Dendritic cell treated with granulocyte-macrophage colony-stimulating factor and Interleukin-4, amounts not matched to agents 40 ng/mL and 50 ng/mL, for 4 days (primary cell): ENCODE measurements at regions not wholly inside any gene's neighbourhood (a gene's known extent, or its start where the extent isn't known, plus 50 kb on each side); places are given as distances from the start of the nearest gene placed in this dataset.

Source experiments
- H3K27ac Mint-ChIP-seq: one replicate; pipeline ENCODE4 v1.8.0; 2022; ENCODE audit warnings: mild to moderate bottlenecking, mixed read lengths
- H3K27me3 Mint-ChIP-seq: one replicate; pipeline ENCODE4 v1.8.0; 2022; ENCODE audit warnings: mild to moderate bottlenecking, mixed read lengths
- H3K36me3 Mint-ChIP-seq: one replicate; pipeline ENCODE4 v1.8.0; 2022; ENCODE audit warnings: low read depth, mixed read lengths
- H3K4me1 Mint-ChIP-seq: one replicate; pipeline ENCODE4 v1.8.0; 2022; ENCODE audit warnings: low read depth, mixed read lengths
- H3K4me3 Mint-ChIP-seq: one replicate; pipeline ENCODE4 v1.8.0; 2022; ENCODE audit warnings: mild to moderate bottlenecking, moderate library complexity, mixed read lengths
- H3K9me3 Mint-ChIP-seq: one replicate; pipeline ENCODE4 v1.8.0; 2022; ENCODE audit warnings: mixed read lengths
- intact Hi-C: fragments of 100-400 bp; cut with micrococcal nuclease; formaldehyde crosslinking; loops from one replicate; pipeline ENCODE4 v1.15.0; 2022

- no peaks in the 10 kb centered on the region for H3K4me1 Mint-ChIP-seq
- H3K4me3 Mint-ChIP-seq: no peak overlapping the region
- no peak overlapping the region for H3K27ac Mint-ChIP-seq
- H3K36me3 Mint-ChIP-seq: no peaks in the 10 kb centered on the region
- intact Hi-C loops: no loop called here
- no peaks in the 10 kb centered on the region for H3K9me3 Mint-ChIP-seq
- H3K27me3 Mint-ChIP-seq: peaks cover 6% of the 10 kb centered on the region
Measured at GRCh38 chr17:13333661-13334060, 268.1 kb downstream of the HS3ST3A1 start.

DNA sequence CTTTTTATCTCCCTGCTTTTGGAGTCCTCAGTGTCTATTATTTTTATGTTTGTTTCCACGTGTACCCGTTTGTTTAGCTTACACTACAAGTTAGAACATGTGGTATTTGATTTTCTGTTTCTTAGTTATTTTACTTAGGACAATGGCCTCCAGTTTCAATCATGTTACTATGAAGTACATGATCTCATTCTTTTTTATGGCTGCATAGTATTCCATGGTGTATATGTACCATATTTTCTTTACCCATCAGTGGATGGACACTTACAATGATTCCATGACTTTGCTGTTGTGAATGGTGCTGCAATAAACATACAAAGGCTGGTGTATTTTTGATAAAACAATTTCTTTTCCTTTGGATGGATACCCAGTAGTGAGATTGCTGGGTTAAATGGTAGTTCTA is 269.5 kb downstream of the HS3ST3A1 start:
- no peak overlapping the region for H3K4me3 Mint-ChIP-seq
- intact Hi-C loops: no loop called here
- no peak overlapping the region for H3K27ac Mint-ChIP-seq
- no peaks in the 10 kb centered on the region for H3K4me1 Mint-ChIP-seq
- H3K9me3 Mint-ChIP-seq: no peaks in the 10 kb centered on the region
- H3K27me3 Mint-ChIP-seq: peaks cover 2% of the 10 kb centered on the region
- no peaks in the 10 kb centered on the region for H3K36me3 Mint-ChIP-seq

DNA sequence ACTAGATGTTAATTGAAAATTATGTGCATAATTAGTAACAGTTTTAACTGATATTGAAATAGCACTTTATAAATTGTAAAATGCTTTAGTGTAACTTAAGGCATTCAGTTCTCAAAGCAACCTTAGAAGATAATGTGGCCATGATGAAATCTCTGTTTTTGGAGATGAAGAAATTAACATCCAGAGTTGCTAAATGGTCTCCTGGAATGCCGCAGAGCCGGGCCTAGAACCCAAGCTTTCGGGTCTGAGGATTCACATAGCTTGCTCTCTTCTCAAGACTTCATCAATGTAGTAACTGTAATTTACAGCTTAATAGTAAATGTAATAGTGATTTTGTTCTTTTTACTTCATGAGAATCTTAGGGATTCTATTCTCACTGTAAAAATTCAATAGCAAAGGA is 272.3 kb downstream of the HS3ST3A1 start:
- H3K4me3 Mint-ChIP-seq: no peak overlapping the region
- H3K27ac Mint-ChIP-seq: no peak overlapping the region
- no peaks in the 10 kb centered on the region for H3K9me3 Mint-ChIP-seq
- intact Hi-C loops: no loop called here
- H3K27me3 Mint-ChIP-seq: peaks cover 2% of the 10 kb centered on the region
- no peaks in the 10 kb centered on the region for H3K4me1 Mint-ChIP-seq
- H3K36me3 Mint-ChIP-seq: no peaks in the 10 kb centered on the region

DNA sequence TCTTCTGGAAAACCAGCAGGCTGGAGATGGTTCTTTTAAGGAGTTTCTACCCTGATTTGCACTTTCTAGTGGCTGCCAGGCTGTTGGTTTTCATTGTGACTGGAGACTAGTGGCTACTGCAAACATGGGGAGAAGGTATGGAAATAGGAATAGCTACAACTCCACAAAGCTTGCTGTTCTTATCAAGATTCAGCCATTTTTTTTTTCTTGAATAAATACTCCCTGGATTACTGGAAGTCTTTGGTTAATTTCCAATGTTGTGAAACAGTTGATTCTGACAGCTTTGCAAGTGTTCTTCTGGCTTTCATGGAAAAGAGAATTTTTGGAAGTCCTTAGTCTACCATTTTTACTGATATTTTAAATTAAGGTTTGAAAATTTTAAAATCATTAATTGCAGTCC is 277.7 kb downstream of the HS3ST3A1 start:
- Mint-ChIP-seq H3K27me3 (no peaks in the 10 kb centered on the region), H3K36me3 (no peaks in the 10 kb centered on the region), H3K4me3 (no peak overlapping the region), H3K4me1 (no peaks in the 10 kb centered on the region), H3K27ac (no peak overlapping the region), H3K9me3 (no peaks in the 10 kb centered on the region)
- intact Hi-C loops: no loop called here

DNA sequence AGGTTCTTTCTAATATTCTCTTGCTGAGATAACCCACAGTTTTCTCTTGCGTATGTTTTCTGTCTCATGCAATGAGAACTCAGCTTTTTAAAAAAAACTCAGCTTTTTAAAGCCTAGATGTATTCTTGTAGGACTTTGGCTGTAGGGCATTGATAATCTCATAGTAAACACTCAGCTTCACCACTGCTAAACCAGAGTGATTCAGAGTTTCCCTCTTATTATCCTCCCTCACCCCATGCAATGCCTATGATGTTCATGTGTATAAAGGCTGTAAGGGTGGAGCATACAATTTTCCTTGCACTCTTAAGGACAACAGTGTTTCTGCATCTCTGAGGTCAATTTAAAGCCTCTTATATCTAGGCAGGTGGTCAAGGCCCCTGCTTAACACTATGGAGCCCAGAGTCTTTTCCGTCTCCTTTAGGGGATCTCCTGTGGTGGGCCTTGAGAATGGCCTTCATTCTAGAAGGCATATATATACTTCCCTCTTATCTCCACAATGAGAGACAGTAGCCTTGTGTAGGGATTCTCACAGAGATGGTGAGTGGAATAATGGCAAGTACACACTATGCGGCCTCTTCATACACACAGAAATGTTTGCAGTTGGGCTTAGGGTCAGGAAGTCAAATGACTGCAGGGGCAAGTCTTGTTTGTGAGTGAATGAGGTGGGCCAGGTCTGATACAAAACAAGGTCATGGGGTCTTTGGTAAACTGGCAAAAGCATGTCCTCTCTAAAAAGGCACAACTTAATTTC is 279.6 kb downstream of the HS3ST3A1 start:
- Mint-ChIP-seq H3K27ac (no peak overlapping the region), H3K4me1 (no peaks in the 10 kb centered on the region), H3K9me3 (no peaks in the 10 kb centered on the region), H3K4me3 (no peak overlapping the region), H3K36me3 (no peaks in the 10 kb centered on the region), H3K27me3 (no peaks in the 10 kb centered on the region)
- intact Hi-C loops: no loop called here

DNA sequence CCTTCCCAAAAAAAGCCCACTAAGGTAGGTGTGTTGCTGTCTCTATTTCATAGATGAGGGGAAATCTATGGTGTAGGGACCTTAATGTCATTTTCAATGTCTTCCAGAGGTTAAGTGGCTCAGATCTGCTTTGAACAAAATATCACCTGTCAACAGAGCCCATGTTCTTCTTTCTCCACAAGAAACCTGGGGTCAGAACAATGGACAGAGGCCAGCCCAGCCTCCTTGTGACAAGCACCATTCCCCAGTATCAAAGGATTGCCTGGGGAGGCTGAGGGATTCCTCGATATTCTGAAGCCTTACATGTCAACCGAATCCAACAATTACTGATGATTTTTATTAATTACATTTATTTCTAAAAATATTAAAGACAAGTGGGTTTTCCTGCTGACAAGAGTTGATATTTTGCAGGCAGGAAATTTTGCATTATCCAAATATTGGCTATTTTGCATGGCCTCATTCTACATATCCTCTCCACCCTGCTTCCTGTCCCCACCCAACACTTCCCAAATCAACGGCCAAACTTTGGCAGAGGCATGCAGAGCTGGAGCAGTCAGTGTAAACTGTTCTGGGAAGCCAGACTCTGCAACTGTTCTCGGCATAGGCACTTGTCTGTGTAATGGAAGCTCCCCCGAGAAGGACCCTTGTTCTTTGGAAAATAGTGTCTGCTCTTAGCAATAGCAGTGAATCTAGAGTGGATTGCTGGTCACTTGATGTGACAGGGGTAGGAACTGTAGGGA is 281.5 kb downstream of the HS3ST3A1 start:
- H3K36me3 Mint-ChIP-seq: no peaks in the 10 kb centered on the region
- no peak overlapping the region for H3K4me3 Mint-ChIP-seq
- no peaks in the 10 kb centered on the region for H3K9me3 Mint-ChIP-seq
- no peaks in the 10 kb centered on the region for H3K27me3 Mint-ChIP-seq
- intact Hi-C loops: no loop called here
- no peak overlapping the region for H3K27ac Mint-ChIP-seq
- H3K4me1 Mint-ChIP-seq: no peaks in the 10 kb centered on the region

DNA sequence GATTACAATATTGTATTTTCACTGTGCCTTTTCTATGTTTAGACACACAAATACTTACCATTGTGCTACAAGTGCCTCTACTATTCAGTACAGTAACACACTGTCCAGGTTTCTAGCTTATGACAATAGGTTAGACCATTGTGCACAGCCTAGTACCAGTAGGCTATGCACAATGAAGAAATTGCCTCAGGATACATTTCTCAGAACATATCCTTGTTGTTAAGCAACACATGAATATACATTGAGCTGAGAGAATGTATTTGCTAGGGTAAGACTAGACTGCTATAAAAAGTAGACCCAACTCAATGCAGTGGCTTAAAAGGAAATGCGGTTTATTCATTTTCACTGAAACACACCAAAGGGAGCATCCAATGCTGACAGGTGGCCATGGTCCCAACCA is 285.1 kb downstream of the HS3ST3A1 start:
- intact Hi-C loops: no loop called here
- Mint-ChIP-seq H3K4me1 (no peaks in the 10 kb centered on the region), H3K27ac (no peak overlapping the region), H3K4me3 (no peak overlapping the region), H3K9me3 (no peaks in the 10 kb centered on the region), H3K27me3 (no peaks in the 10 kb centered on the region), H3K36me3 (no peaks in the 10 kb centered on the region)

GRCh38 chr17:13311306-13311705 is 290.4 kb downstream of the HS3ST3A1 start:
- intact Hi-C loops: no loop called here
- no peak overlapping the region for H3K27ac Mint-ChIP-seq
- H3K9me3 Mint-ChIP-seq: peaks cover 18% of the 10 kb centered on the region
- no peaks in the 10 kb centered on the region for H3K27me3 Mint-ChIP-seq
- no peaks in the 10 kb centered on the region for H3K4me1 Mint-ChIP-seq
- H3K36me3 Mint-ChIP-seq: no peaks in the 10 kb centered on the region
- H3K4me3 Mint-ChIP-seq: no peak overlapping the region

DNA sequence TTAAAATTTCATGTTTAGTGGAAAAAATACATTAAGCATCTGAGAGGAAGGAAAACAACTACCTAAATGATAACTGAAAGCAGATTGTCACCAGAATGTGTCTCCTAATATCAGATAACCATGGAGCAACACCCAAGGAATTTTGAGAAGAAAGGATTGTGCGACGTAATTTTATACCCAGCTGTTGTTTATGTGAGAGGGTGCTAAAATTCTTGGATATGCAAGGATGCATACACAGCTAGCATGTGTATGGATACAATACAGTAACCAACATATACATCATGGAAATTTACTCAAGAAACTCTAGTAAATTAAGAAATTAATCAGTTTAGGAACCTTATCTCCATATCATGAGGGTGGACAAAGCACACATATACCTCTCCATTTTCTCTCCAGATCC is 290.9 kb downstream of the HS3ST3A1 start:
- no peak overlapping the region for H3K4me3 Mint-ChIP-seq
- intact Hi-C loops: no loop called here
- H3K9me3 Mint-ChIP-seq: peaks cover 18% of the 10 kb centered on the region
- no peaks in the 10 kb centered on the region for H3K4me1 Mint-ChIP-seq
- H3K27ac Mint-ChIP-seq: no peak overlapping the region
- H3K27me3 Mint-ChIP-seq: no peaks in the 10 kb centered on the region
- H3K36me3 Mint-ChIP-seq: no peaks in the 10 kb centered on the region

DNA sequence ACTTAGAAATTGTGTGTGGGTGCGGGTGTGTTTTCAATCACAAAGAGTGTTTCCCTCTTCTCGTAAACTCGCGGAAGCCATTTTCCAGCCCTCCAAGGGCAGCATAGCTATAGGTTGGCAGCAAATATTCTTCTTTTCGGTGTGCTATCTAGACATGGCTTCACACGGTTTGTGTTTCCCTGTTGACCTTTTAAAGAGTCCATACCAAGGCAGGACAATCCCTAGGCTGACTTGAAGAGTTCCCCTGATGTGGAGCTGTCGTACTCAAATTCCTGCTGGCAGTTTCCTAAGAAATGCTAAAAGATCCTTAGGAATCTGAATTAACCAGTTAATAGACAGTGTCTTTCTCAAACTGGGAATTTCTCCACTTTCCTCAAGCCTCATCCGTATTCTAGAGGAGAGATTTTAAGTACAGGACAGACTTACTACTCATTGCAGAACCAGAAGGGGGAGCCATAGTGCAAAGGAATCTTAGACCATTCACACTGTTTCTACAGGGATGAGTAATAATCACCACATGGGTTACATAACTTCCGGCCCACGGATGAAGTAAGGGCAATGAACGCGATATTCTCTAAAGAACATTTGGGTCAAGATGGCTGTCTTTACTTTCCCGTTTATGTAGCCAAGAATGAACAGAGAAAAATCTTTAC is 288.6 kb upstream of the ELAC2 start:
- Mint-ChIP-seq H3K9me3 (peaks cover 18% of the 10 kb centered on the region), H3K27me3 (no peaks in the 10 kb centered on the region), H3K4me1 (no peaks in the 10 kb centered on the region), H3K36me3 (no peaks in the 10 kb centered on the region), H3K27ac (no peak overlapping the region), H3K4me3 (no peak overlapping the region)
- intact Hi-C loops: no loop called here

- Mint-ChIP-seq H3K4me3 (no peak overlapping the region), H3K27me3 (no peaks in the 10 kb centered on the region), H3K4me1 (no peaks in the 10 kb centered on the region), H3K27ac (no peak overlapping the region), H3K9me3 (peaks cover 9% of the 10 kb centered on the region), H3K36me3 (no peaks in the 10 kb centered on the region)
- intact Hi-C loops: no loop called here
Measured at GRCh38 chr17:13302983-13303382, 285.2 kb upstream of the ELAC2 start.

DNA sequence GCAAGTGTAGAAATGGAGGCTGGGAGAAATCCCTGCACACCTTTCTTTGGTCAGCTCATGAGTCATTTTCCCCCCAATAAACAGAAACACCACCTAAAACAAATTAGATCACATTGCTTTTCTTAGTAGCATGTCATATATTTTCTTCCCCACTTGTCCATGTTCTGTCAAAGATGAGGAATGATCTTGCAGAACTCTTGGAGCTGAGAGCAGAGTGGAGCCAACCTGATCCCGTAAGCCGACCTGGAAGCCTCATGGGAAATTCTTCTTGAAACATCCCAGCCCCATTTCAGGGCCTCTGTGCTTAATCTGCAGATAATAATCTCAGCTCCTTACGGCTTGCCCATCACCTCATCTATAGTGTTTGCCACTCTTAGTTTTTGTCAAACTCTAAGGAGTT is 284.6 kb upstream of the ELAC2 start:
- no peaks in the 10 kb centered on the region for H3K36me3 Mint-ChIP-seq
- intact Hi-C loops: no loop called here
- no peaks in the 10 kb centered on the region for H3K27me3 Mint-ChIP-seq
- H3K4me3 Mint-ChIP-seq: no peak overlapping the region
- H3K9me3 Mint-ChIP-seq: peaks cover 4% of the 10 kb centered on the region
- H3K27ac Mint-ChIP-seq: no peak overlapping the region
- H3K4me1 Mint-ChIP-seq: no peaks in the 10 kb centered on the region

DNA sequence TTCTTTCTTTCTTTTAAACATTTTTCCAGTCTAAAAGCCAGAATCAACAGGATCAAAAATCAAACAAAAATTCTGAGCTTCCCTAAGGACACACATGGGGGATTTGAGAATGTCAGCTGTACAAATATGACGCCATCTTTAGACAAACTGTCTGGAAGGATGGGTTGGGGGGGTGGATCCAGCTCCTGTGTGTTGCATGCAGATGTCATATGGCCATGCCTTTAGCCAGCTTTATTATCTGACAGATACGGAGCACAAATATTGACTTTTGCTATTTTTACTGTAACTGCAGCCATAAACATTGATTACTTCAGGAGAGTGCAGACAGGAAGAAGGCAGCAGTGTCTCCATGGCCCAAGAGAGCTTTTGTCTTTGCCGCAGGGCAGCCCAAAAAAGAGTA is 279.4 kb upstream of the ELAC2 start:
- Mint-ChIP-seq H3K4me3 (no peak overlapping the region), H3K4me1 (no peaks in the 10 kb centered on the region), H3K36me3 (no peaks in the 10 kb centered on the region), H3K27me3 (no peaks in the 10 kb centered on the region), H3K27ac (no peak overlapping the region), H3K9me3 (no peaks in the 10 kb centered on the region)
- intact Hi-C loops: no loop called here

DNA sequence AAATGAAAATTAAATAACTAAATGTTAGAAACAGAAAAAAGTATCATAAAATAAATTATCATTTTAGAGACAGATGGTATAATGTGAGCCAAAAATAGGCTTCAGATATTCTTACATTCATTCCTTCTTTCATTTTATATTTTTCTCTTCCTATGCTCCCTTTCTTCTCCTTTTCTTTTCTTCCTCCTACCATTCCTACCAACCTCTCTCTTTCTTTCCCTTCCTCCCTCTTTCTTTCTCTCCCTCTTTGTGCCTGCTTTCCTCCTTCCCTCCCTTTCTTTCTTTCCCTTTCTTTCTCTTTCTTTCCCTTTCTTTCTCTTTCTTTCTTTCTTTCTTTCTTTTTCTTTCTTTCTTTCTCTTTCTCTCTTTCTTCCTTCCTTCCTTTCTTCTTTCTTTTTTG is 275.6 kb upstream of the ELAC2 start:
- no peaks in the 10 kb centered on the region for H3K9me3 Mint-ChIP-seq
- intact Hi-C loops: no loop called here
- H3K4me3 Mint-ChIP-seq: no peak overlapping the region
- no peaks in the 10 kb centered on the region for H3K27me3 Mint-ChIP-seq
- no peaks in the 10 kb centered on the region for H3K36me3 Mint-ChIP-seq
- no peak overlapping the region for H3K27ac Mint-ChIP-seq
- no peaks in the 10 kb centered on the region for H3K4me1 Mint-ChIP-seq
